Skeletal muscle cell (primary cell): ENCODE measurements at regions not wholly inside any gene's neighbourhood (a gene's known extent, or its start where the extent isn't known, plus 50 kb on each side); places are given as distances from the start of the nearest gene placed in this dataset.

Experiments used
- DNase-seq: peaks from one replicate; pipeline ENCODE4 v3.0.0-alpha.2; 2010; ENCODE audit warnings: low read depth
- H3K4me3 ChIP-seq: 2 replicates; pipeline ENCODE4 v1.5.1; 2011; ENCODE audit warnings: low read depth, mild to moderate bottlenecking, control low read depth, low read length, moderate library complexity

DNA sequence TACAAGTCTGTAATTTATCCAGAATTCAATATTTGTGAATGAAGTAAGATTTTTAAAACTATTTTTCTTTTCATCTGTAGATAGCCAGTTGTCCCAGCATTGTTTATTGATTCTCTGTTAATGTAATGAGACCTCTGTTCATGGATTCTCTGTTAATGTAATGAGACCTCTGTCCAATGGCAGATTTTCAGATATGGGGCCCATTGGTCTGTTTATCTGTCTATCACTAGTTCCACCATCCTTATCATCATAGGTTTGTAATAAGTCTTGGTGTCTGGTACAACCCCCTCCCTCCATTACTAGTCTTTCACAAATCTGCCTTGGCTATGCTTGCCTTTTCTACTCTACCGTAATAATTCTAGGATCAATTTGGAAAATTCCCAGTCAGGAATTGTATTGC lies 276.6 kb downstream of the ARHGAP12 start:
- no peak overlapping the region for H3K4me3 ChIP-seq
- no peak for DNase-seq

DNA sequence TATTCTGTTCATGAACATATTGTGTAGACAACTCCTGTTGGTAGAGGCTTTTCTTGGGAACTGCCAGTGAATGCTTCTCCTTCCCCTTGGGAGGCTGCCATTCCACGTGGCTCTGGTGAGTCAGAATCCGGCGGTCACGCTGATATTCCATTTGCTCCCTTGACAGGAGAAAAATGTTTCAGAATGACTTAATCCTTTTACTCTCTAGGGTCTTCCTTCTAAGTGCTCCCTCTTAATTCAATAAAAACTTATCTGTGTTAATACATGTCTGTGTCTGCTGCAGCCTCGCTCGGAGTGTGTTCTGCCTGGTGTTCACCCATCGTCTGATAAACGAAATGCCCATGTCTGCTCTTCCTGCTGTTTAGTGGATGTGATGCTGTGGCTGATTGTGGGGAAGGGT lies 278.6 kb downstream of the ARHGAP12 start:
- DNase-seq, result peak; percentile 82
- no peak overlapping the region for H3K4me3 ChIP-seq

- H3K4me3 ChIP-seq, result no peak overlapping the region
- DNase-seq, result no peak
Observed at GRCh38 chr10:31648966-31649365, 279.7 kb downstream of the ARHGAP12 start.

DNA sequence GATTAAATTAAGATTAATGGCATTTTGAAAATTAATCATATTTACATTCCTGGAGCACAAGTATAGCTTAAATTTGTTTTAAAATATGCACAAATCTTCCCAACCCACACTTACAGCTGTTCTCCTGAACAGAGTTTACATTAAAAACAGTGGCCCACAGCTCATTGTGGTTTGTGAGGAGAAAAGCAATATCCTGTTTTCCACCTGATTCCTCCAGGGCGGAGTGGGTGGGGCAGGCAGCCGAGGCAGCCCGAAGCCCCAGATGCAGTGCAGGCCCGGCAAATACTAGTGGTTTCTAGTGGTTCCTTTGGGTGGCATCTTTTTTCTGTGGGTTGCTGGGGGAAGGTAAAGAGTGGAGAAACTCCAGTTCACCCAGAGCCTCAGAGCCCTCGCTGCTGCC lies 280.8 kb downstream of the ARHGAP12 start:
- DNase-seq, result no peak
- no peak overlapping the region for H3K4me3 ChIP-seq

DNA sequence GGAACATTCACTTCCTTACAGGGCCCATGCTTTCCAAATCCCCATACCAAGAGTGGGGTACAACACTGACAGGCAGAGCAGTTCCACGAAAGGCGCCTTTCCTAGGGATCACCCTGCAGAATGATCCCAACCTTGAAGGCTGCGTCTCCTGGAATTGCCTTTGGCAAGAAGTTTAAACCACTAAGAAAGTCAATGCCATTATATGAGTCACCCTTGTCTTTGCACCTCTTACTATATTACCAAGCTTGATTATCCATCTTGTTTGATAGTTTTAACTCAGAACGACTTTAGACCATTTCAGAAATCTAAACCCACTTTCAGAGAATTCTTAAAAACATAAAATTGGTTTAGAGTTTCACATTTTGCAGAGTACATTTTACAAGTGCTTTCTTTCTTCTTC lies 282.1 kb downstream of the ARHGAP12 start:
- no peak for DNase-seq
- no peak overlapping the region for H3K4me3 ChIP-seq

DNA sequence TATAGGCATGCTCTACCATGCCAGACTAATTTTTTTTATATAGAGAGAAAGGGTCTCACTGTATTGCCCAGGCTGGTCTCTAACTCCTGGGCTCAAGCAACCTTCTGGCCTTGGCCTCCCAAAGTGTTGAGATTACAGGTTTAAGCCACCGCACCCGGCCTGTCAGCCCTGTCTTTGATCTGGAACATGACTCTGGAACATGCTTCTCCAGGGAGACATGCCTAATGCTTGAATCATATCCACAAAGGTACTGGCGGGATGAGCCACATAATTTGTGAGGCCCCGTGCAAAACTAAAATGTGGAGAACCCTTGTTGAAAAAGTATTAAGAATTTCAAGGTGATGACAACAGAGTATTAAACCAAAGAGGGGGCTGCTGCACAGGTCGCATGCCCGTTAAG lies 282.8 kb downstream of the ARHGAP12 start:
- no peak overlapping the region for H3K4me3 ChIP-seq
- DNase-seq, result no peak

GRCh38 chr10:31644931-31645633 lies 283.5 kb downstream of the ARHGAP12 start:
- no peak overlapping the region for H3K4me3 ChIP-seq
- DNase-seq, result no peak

DNA sequence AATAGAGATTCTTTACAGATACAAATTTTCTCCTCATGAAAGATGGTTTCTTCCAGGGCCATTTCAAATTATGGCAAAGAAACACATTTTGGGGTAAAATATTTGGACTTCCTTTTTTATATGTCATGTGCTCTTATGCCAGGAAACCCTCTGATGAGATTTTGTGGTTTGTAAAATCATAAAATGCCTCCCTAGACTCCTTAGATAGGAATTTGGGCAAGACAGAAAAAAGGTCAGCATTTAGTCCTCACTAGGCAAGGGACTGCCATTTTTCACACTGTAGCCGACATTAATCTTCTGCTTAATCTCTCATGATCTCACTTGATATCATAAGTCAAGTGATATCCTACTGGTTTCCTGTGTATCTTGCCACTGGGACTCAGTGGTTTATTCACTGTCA lies 286.4 kb downstream of the ARHGAP12 start:
- no peak overlapping the region for H3K4me3 ChIP-seq
- no peak for DNase-seq

DNA sequence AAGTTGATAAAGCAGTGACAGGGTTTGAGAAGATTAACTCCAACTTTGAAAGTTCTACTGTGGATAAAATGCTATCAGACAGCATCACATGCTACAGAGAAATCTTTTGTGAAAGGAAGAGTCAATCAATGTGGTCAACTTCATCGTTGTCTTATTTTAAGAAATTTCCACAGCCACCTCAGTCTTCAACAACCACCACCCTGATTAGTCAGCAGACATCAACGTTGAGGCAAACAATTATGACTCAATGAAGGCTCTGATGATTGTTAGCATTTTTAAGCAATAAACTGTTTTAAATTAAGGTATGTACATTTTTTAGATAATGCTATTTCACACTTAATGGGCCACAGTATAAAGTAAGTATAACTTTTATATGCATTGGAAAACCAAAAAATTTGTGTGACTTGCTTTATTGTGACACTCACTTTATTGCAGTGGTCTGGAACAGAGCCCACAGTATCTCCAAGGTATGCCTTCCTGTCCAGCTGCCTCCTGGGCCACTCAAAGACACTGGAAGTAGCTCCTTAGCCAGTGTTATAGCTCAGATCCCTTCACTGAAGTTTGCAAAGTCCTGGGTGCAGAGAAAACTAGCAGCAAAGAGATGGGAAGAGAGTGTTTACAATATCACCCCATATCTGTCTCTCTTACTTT lies 293.1 kb downstream of the ARHGAP12 start:
- no peak for DNase-seq
- no peak overlapping the region for H3K4me3 ChIP-seq

- H3K4me3 ChIP-seq, result no peak overlapping the region
- DNase-seq, result no peak
Observed at GRCh38 chr10:31635009-31635408, 293.6 kb downstream of the ARHGAP12 start.

DNA sequence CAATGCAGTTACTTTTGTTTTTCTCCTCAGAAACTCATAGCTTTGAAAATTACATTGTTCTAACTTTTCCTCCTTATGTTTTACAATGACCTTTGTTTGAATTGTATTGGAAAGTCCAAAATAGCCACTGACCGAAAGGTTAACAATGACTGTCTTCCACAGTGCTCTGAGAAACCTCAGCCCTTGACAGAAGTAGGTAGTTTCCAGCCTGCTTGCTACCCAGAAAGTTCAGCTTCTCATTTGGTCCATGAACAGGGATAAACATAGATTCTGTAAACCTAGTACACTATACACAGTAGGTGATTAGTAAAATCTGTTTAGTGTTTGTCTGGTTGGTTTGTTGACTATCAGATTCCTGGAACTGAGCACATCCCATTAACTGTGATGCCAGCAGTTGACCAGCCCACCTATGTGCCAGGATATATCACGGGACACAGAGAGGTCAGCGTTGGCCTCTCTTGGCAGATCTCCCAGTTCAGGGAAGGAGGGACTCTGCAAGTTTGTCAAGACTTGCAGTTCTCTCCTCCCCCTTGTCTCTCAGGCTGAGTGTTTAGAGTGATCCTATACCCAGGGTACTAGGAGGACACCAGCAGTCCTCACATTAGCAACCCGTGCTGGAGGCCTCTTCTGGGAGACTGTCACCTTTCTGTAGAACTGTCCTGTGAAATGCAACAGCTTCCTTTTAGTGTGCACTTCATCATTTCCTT lies 297.6 kb downstream of the ARHGAP12 start:
- no peak overlapping the region for H3K4me3 ChIP-seq
- no peak for DNase-seq

GRCh38 chr10:31625566-31625965 lies 303.1 kb downstream of the ARHGAP12 start:
- DNase-seq, result no peak
- no peak overlapping the region for H3K4me3 ChIP-seq

GRCh38 chr10:31624611-31625010 lies 304.0 kb downstream of the ARHGAP12 start:
- no peak for DNase-seq
- H3K4me3 ChIP-seq, result no peak overlapping the region

DNA sequence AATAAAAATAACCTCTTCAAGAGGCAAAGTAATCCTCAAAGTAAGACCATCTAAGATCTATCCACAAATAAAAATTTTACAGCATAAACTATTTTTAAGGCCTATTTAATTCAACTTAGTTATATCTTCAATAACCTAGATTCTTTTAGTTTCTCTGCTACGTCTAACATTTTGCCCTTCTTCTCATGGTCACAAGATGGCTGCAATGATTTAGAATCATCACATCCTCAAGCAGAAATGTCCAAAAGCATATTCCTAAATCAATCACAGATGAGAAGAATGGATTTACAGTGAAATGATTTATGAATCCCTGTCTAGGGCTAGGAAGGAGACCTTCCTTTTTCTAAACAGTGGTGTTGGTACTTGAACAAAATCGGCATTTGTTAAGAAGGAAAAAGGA lies 304.7 kb downstream of the ARHGAP12 start:
- no peak overlapping the region for H3K4me3 ChIP-seq
- no peak for DNase-seq

DNA sequence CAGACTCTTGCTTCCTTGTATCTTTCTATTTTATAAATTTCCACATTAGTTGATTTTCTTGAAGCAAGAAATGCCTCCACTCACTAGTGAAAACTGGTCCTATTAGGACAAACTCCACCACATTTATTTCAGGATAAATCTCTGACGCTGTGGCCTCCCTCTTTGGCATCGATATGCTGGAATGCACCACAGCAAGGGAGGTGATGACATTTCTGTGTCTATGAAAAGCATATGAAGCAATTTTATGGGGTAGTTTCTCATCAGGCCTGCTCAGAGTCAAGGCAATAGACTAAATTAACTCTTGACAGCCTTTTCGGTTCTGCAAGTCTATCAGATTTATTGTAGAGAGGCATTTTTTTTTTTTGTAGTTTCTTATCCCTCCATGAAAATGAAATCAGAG lies 304.4 kb downstream of the ZEB1 start:
- peak; percentile 71 for DNase-seq
- H3K4me3 ChIP-seq, result no peak overlapping the region

- no peak overlapping the region for H3K4me3 ChIP-seq
- DNase-seq, result peak; percentile 47
Observed at GRCh38 chr10:31622978-31623377, 304.0 kb downstream of the ZEB1 start.

- no peak for DNase-seq
- H3K4me3 ChIP-seq, result no peak overlapping the region
Observed at GRCh38 chr10:31621733-31622132, 302.7 kb downstream of the ZEB1 start.

DNA sequence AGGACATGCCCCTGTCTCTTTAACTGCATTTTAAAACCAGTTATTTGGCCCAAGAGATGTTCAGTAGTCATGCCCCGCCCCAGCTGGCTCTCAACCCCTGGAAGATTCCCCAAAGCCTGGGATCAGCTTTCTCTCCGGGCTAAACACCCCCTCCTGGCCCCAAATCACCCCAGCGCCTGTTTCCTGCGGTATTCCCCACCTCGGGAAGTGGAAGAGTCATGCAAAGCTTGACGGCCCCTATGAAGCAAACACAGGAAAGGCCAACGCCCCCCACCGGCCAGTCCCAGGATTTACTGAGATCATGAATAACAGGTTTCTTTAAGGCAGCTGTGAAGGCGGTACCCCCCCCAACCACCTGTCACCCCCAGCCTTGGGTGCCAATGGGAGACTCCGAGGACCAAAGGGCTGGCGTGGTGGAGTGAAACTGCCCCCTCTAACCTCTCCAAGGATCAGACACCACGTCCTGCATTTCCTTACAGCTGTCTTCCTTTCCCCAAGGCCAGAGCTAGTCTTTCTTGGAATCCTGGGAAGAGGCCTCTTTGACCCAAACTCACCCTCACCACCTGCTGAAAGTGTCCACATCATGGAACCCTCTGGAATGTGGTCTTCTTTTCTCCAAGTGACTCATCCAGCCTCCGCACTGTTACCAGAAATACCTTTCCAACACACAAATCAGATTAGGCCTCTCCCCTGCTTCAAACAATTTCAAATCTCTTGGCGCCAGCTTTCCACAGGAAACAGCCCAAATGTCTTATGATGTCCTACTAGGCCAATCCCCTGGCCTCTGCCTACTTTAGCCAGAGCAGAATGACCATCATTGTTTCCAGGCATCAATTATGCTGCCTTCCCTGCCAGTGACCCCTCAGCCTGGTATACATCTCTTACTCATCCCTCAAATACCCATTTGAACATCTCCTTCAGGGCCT lies 301.5 kb downstream of the ZEB1 start:
- DNase-seq, result peak; percentile 76
- H3K4me3 ChIP-seq, result no peak overlapping the region

DNA sequence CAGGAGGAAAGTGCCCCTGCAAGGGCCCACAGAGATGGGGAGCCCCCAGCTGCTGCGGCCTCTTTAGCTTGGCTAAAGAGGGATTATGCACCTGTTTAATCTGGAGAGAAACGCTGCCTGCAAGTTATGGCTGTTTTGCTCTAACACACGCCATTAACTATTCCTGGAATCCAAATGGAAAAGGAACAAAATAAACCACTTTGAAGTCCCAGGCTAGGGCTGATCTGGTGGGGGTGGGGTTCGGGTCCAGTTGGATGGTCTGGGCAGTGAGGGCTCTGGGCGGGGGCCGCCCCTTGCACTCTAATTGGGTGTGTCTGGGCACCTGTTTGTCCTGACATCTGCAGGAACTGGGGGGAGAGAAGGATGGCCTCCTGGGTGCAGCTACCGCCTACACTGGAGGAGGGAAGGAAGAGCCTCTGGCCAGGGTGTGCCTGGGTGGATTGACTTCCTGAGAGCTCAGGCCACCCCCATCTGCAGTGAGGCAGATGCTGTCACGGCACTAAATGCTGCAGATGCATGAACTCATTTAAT lies 300.6 kb downstream of the ZEB1 start:
- no peak overlapping the region for H3K4me3 ChIP-seq
- no peak for DNase-seq
